Endodermal cell (in vitro differentiated cells): ENCODE measurements at regions not wholly inside any gene's neighbourhood (a gene's known extent, or its start where the extent isn't known, plus 50 kb on each side); places are given as distances from the start of the nearest gene placed in this dataset.

Experiments used
- DNase-seq: peaks from one replicate; pipeline ENCODE4 v3.0.0-alpha.2; 2017
- H3K27ac ChIP-seq: 2 replicates; pipeline ENCODE4 v1.5.1; 2013; ENCODE audit warnings: mild to moderate bottlenecking, low read depth, low read length, moderate library complexity
- H3K27me3 ChIP-seq: 2 replicates; pipeline ENCODE4 v1.6.1; 2013; ENCODE audit warnings: mild to moderate bottlenecking, low read length, moderate library complexity; ENCODE audit not compliant: insufficient read depth, control insufficient read depth, poor library complexity, severe bottlenecking
- H3K36me3 ChIP-seq: 2 replicates; pipeline ENCODE4 v1.7.0; 2013; ENCODE audit warnings: mild to moderate bottlenecking, low read length, moderate library complexity; ENCODE audit not compliant: control insufficient read depth, insufficient read depth
- H3K4me1 ChIP-seq: one replicate; pipeline ENCODE4 v1.7.0; 2013; ENCODE audit warnings: low read length; ENCODE audit not compliant: control insufficient read depth, insufficient read depth
- H3K4me3 ChIP-seq: 2 replicates; pipeline ENCODE4 v1.5.1; 2013; ENCODE audit warnings: mild to moderate bottlenecking, low read length, moderate library complexity
- H3K9ac ChIP-seq: 2 replicates; pipeline ENCODE4 v1.6.1; 2013; ENCODE audit warnings: mild to moderate bottlenecking, low read length, moderate library complexity; ENCODE audit not compliant: poor library complexity, severe bottlenecking; ENCODE audit errors: extremely low read depth
- H3K9me3 ChIP-seq: 2 replicates; pipeline ENCODE4 v1.6.1; 2013; ENCODE audit warnings: mild to moderate bottlenecking, low read length, moderate library complexity; ENCODE audit not compliant: control insufficient read depth
- H3K27ac Mint-ChIP-seq: 2 replicates; pipeline ENCODE4 v1.8.0; 2020; ENCODE audit warnings: mixed read lengths
- H3K27me3 Mint-ChIP-seq: 2 replicates; pipeline ENCODE4 v1.8.0; 2021; ENCODE audit warnings: mild to moderate bottlenecking, mixed read lengths; ENCODE audit not compliant: insufficient read depth
- H3K36me3 Mint-ChIP-seq: 2 replicates; pipeline ENCODE4 v1.8.0; 2020; ENCODE audit warnings: low read depth, mixed read lengths
- H3K4me1 Mint-ChIP-seq: 2 replicates; pipeline ENCODE4 v1.8.0; 2020; ENCODE audit warnings: mixed read lengths
- H3K4me3 Mint-ChIP-seq: 2 replicates; pipeline ENCODE4 v1.8.0; 2020; ENCODE audit warnings: mild to moderate bottlenecking, moderate library complexity, mixed read lengths
- H3K9me3 Mint-ChIP-seq: 2 replicates; pipeline ENCODE4 v1.8.0; 2020; ENCODE audit warnings: mild to moderate bottlenecking, mixed read lengths
- WGBS, 2 experiments: methylation state at CpG; one replicate each; pipeline versions ENCODE4 v1.1.5 to v1.1.7; 2013; ENCODE audit warnings: missing lambda C conversion rate in 2 of 2, mixed read lengths in 1 of 2; ENCODE audit not compliant: insufficient coverage in 1 of 2, insufficient read length in 1 of 2; 5-methylcytosine and 5-hydroxymethylcytosine counted together
- TF ChIP-seq, protein P1 (sequence below): fragments of 200-600 bp; sonication (generic); conservative IDR thresholded peaks from 2 replicates; pipeline ENCODE4 v1.5.0; 2021; ENCODE audit warnings: antibody characterized with exemption, mild to moderate bottlenecking

DNA sequence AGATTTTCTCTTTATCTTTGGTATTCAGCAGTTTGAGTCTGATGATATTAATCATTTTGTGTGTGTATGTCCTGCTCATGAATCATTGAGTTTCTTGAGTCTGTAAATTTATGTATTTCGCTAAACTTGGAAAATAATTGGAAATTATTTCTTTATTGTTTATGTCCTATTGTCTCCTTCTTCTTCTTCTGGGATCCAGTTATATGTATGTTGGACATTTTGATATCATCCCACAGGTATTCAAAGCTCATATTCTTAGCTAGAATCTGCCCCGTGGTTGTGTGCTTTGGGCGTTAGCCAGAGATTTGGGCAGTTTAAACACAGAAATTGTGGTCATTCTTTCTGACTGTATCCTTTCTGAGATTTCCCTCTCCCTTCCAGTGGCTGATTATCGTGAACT is 243.0 kb upstream of the SPRED2 start:
- 95 to 96% methylated on average over 2 to 4 of the region's 4 CpGs for WGBS, 2 experiments
- no peak overlapping the region for H3K9ac ChIP-seq
- TF ChIP-seq, protein P1, sequence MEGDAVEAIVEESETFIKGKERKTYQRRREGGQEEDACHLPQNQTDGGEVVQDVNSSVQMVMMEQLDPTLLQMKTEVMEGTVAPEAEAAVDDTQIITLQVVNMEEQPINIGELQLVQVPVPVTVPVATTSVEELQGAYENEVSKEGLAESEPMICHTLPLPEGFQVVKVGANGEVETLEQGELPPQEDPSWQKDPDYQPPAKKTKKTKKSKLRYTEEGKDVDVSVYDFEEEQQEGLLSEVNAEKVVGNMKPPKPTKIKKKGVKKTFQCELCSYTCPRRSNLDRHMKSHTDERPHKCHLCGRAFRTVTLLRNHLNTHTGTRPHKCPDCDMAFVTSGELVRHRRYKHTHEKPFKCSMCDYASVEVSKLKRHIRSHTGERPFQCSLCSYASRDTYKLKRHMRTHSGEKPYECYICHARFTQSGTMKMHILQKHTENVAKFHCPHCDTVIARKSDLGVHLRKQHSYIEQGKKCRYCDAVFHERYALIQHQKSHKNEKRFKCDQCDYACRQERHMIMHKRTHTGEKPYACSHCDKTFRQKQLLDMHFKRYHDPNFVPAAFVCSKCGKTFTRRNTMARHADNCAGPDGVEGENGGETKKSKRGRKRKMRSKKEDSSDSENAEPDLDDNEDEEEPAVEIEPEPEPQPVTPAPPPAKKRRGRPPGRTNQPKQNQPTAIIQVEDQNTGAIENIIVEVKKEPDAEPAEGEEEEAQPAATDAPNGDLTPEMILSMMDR, result no peak

DNA sequence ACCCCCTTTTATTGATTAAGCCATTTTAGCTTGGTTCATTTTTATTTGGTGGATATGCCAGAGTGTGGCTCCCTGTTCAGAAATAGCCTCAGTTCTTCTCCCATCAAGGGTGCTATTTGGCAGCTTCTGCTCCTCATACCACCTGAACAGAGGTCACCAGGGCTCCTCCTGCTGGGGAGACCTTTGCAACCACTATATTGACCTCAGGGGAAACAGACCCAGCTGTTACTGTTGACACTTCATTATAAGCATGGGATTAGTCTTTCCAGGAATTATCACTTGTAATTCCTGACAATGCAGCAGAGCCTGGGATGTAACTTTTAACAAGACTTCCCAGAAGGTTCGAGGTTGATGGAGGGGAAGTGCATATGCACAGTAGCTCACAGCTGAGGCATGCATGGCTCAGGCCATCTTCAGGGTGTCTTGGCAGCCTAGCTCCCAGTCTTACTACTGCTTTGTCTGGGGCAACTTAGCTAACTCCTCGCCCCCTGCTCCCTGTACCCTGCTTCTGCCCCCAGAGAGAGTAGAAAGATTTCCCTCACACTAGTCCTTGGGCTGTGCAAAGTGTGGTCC is 239.4 kb upstream of the SPRED2 start:
- H3K9me3 Mint-ChIP-seq, result peaks cover 35% of the 10 kb centered on the region
- Histone ChIP-seq H3K27ac (no peak overlapping the region), H3K4me3 (no peak overlapping the region), H3K4me1 (peaks cover 4% of the 10 kb centered on the region), H3K9ac (no peak overlapping the region), H3K27me3 (no peaks in the 10 kb centered on the region), H3K9me3 (peaks cover 34% of the 10 kb centered on the region), H3K36me3 (no peaks in the 10 kb centered on the region)
- DNase-seq, result peak; percentile 78
- TF ChIP-seq, protein P1, result peak; percentile 72
- H3K27ac Mint-ChIP-seq, result no peak overlapping the region
- H3K4me1 Mint-ChIP-seq, result peaks cover 9% of the 10 kb centered on the region
- peaks cover 7% of the 10 kb centered on the region for H3K36me3 Mint-ChIP-seq
- 44 to 67% methylated on average over 1 to 2 of the region's 2 CpGs for WGBS, 2 experiments
- no peak overlapping the region for H3K4me3 Mint-ChIP-seq
- peaks cover 34% of the 10 kb centered on the region for H3K27me3 Mint-ChIP-seq

More for the DNA sequence above, 243.0 kb upstream of the SPRED2 start:
- Histone ChIP-seq H3K27ac (no peak overlapping the region), H3K9me3 (peaks cover 13% of the 10 kb centered on the region), H3K36me3 (no peaks in the 10 kb centered on the region), H3K4me1 (peaks cover 4% of the 10 kb centered on the region), H3K27me3 (no peaks in the 10 kb centered on the region), H3K4me3 (no peak overlapping the region)
- peaks cover 3% of the 10 kb centered on the region for H3K36me3 Mint-ChIP-seq
- no peak overlapping the region for H3K4me3 Mint-ChIP-seq
- peaks cover 9% of the 10 kb centered on the region for H3K4me1 Mint-ChIP-seq
- H3K27me3 Mint-ChIP-seq, result peaks cover 12% of the 10 kb centered on the region
- no peak overlapping the region for H3K27ac Mint-ChIP-seq
- peaks cover 16% of the 10 kb centered on the region for H3K9me3 Mint-ChIP-seq
- DNase-seq, result no peak

DNA sequence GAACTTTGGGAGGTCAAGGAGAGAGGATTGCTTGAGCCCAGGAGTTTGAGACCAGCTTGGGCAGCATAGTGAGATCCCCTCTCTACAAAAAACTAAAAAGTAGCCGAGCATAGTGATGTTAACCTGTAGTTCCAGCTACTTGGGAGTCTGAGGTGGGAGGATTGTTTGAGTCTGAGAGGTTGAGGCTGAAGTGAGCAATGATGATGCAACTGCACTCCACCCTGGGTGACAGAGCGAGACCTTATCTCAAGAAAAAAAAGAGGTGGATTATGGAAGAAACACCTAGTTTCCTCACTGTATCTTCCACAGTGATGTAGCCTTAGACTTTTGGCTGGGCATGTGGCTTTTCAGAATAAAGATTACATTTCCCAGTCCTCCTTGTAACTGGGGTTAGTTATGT is 237.2 kb upstream of the SPRED2 start:
- H3K4me1 Mint-ChIP-seq, result peaks cover 9% of the 10 kb centered on the region
- H3K27me3 Mint-ChIP-seq, result peaks cover 50% of the 10 kb centered on the region
- H3K27ac Mint-ChIP-seq, result no peak overlapping the region
- TF ChIP-seq, protein P1, result no peak
- H3K4me3 Mint-ChIP-seq, result no peak overlapping the region
- 98% methylated on average over 2 of the region's 2 CpGs; no CpG with 5 or more reads in 1 of the 2 experiments for WGBS, 2 experiments
- H3K36me3 Mint-ChIP-seq, result peaks cover 4% of the 10 kb centered on the region
- H3K27ac ChIP-seq, result no peak overlapping the region
- H3K27me3 ChIP-seq, result no peaks in the 10 kb centered on the region
- H3K9ac ChIP-seq, result no peak overlapping the region
- no peak for DNase-seq
- H3K36me3 ChIP-seq, result no peaks in the 10 kb centered on the region
- H3K4me3 ChIP-seq, result no peak overlapping the region
- peaks cover 4% of the 10 kb centered on the region for H3K4me1 ChIP-seq
- peaks cover 26% of the 10 kb centered on the region for H3K9me3 Mint-ChIP-seq
- H3K9me3 ChIP-seq, result peaks cover 21% of the 10 kb centered on the region
